Astrocyte of the hippocampus (primary cell): ENCODE measurements at regions not wholly inside any gene's neighbourhood (a gene's known extent, or its start where the extent isn't known, plus 50 kb on each side); places are given as distances from the start of the nearest gene placed in this dataset.
A peak's percentile ranks its signal among the peaks of the same experiment; 100 is the strongest.
"Not testable (repeated sequence)": the region's sequence is repeated elsewhere in the genome, so short reads cannot be mapped to it uniquely, and the experiment has no call there.

Experiments used
- DNase-seq: peaks from one replicate; pipeline ENCODE4 v3.0.0; 2011; ENCODE audit warnings: low read depth, low spot score

GRCh38 chr1:200496937-200497336, 87.1 kb upstream of the ZNF281 start:
- DNase-seq, result no peak

- DNase-seq, result no peak
These were observed 86.1 kb upstream of the ZNF281 start for GRCh38 chr1:200495901-200496300.

DNA sequence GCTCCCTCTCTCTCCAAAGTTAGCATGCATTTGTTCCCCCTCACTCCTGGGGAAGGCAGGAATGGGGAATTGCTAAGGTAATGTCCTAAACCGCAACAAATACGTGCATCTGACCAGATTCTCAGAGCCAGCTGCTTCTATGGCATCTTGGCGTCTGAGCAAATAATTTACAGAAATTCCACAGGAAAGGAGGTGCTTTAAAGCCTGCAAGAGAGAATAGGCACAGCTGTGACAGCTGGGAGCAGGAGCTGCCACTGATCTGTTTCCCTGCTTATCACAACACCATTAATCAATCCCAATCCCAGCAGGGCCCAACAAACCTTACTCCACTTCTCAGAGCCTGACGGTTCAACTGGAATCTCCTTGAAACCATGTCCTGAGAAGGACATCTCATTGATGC, 83.5 kb upstream of the ZNF281 start:
- no peak for DNase-seq

GRCh38 chr1:200491103-200491502, 81.3 kb upstream of the ZNF281 start:
- DNase-seq, result no peak

DNA sequence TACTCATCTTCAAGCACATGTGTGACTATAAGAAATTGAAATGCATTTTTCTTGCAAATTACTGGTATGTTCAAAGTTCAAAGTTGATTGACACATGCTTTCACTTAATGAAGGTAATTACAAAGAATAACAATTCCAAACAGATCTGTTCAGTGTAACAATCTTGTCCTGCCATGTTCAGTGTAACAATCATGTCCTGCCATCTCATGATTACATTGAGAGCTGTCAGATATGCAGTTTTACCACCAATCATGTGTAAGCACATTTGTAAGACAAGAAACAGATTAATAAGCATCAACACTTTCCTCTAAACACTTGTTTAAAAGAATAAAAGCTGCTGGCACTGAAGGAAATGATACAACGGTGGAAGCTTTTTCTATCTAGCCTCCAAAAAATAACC, 80.3 kb upstream of the ZNF281 start:
- DNase-seq, result no peak

DNA sequence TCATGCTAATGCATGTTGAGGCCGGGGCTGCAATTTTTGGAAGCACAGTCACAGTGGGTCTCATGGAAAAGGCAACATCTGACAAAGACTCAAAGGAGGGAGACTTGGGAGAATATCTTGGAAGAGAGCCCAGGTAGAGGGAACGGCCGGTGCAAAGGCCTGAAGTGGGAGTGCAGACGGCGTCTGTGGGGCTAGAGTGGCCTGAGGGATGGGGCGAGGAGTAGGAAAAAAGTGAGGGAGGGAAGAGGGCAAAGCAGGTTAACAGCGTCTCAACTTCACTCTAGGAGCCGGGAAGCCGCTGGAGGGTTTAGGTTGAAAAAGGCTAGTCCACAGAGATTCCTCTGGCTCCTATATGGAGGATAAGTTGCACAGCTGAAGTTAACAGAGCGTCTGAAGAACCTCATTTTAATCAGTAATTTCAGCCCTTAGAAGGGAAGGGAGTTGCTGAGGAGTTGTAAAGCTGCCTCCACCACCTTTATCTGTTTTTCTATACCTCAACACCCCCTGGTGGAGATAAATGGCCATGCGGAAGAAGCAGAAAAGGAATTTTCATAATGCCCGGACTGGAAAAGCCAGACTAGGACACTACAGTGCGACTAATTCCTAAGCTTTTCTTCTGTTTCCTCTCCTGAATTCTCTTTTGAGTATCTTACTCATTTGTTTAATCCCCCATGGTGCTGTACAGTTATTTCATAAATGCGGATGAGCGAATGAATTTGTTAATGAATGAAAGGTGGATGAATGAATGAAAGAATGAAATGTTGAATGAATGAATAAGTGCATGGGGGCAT, 78.7 kb upstream of the ZNF281 start:
- DNase-seq, result peak; percentile 86

- no peak for DNase-seq
These were observed 77.8 kb upstream of the ZNF281 start for GRCh38 chr1:200487650-200488049.

- DNase-seq, result no peak
These were observed 76.8 kb upstream of the ZNF281 start for GRCh38 chr1:200486634-200487033.

DNA sequence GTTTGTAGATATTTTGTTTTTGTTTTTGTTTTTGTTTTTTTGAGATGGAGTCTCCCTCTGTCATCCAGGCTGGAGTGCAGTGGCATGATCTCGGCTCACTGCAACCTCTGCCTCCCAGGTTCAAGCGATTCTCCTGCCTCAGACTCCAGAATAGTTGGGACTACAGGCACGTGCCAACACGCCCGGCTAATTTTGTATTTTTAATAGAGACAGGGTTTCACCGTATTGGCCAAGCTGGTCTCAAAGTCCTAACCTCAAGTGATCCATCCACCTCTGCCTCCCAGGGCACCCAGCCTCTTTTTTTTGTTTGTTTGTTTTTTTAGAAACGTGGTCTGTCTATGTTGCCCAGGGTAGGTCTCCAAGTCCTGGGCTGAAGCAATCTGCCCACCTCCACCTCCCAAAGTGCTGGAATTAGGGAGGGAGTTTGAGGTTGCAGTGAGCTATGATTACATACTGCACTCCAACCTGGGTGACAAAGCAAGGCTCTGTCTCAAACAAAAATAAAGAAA, 74.7 kb upstream of the ZNF281 start:
- DNase-seq, result not testable (repeated sequence)

DNA sequence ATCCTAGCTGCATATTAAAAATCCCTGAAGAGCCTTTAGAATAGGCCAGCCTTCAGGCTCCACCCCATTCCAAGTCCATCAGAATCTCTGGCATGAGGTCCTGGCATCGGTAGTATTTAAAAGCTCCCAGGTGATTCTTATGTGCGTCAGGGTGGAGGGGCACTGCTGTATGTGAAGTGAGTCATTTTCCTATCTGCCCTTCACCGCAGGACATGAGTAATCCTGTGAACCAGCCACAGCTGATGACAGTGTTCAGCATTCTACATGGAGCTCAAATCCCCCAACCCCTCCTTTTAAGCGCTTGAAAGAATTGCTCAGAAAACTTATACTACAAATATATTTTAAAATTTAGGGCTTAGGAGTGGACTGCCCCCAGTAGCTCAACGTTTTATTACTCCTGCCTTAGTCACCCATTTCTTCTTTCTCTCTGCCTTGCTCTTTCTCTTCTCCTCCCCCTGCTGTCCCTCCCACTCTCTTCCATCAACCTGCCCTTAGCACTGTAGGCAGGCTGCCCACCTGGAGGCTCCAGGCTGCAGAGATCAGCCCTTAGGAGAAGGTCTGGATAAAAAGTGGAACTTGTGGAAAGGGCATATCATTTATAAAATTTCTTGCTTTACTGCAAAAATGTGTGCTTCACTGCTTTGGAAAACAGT, 73.8 kb upstream of the ZNF281 start:
- DNase-seq, result peak; percentile 97

GRCh38 chr1:200480964-200481363, 71.1 kb upstream of the ZNF281 start:
- no peak for DNase-seq

- peak; percentile 12 for DNase-seq
These were observed 70.0 kb upstream of the ZNF281 start for GRCh38 chr1:200479816-200480215.

- no peak for DNase-seq
These were observed 69.2 kb upstream of the ZNF281 start for GRCh38 chr1:200478945-200479558.

- DNase-seq, result no peak
These were observed 68.4 kb upstream of the ZNF281 start for GRCh38 chr1:200478239-200478623.

DNA sequence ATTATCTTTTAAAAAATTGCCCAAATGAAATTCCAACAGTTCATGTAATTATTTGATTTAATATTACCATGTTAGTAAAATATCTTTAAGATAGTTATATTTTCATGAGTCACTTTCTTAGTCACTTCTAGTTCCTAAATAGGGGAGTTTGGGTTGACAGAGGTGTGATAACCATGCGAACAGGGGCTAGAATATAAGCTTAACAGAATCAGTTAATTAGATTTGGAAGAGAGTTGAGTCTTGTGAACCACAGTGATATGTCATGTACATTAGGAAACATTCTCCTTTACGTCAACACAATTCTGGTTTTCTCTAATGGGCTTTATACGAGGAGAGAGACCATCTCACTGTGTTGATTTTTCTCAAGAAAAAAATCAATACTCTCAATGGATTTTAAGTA, 64.8 kb upstream of the ZNF281 start:
- no peak for DNase-seq

DNA sequence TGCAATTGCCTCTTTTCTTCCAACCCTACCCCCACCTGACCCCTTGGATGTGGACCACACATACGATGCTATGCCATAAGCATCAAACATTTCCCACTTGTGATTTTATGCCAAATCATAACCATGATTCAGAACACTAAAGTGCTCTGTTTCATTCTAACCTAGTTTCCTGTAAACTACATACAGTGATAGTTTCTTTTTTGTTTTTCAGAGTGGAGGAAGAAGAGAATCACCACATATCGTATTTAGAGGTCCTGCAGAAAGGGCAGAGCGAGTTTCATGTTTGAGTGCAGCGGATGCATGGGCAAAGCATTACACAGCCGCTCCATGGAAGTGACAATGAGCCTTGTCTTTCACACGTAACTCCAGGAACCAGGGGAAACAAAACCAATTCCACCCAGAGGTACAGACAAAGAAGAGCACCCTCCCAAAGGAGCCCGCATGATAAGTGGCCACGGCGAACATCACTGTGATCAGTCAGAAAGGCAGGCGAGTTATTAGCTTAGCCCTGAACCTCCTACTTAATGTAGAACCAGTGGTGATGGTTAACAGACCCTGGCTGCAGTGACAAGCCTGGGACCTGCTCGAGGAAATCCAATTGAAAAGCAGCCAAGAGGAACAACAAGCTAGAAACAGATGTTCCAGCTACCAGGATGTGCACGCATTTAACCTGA, 64.0 kb upstream of the ZNF281 start:
- no peak for DNase-seq

- no peak for DNase-seq
These were observed 61.9 kb upstream of the ZNF281 start for GRCh38 chr1:200471739-200472138.

DNA sequence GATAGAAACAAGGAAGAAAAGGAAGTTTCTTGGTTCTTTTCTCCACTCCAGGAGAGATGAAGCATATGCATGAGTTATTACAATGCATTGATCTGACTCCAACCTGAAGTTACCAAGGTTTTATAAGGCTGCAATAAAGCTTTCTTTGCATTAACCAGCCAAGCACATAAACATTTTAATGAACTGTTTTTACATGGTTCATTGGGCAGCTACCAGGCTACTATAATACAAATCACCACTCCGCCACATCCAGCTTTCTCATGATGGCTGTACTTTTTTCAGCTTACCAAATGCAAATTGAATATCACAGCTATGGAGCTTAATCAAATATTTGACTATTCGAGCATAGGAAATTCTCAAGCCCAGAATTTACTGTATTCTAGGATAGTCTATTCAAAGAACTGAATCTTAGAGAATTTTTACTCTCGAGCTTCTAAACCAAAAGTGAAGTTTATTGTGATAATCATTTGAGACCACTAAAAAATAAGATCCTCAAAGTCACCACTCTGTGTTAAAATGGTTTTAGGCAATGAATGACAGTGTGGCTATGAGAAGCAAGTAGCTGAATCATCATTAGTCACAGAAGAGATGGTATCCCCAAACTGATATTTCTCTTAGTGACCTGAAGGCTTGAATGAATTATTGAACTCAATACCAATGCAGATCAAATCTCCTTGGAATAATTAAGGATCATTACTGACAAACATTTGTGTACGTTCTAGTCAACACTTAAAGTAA, 58.6 kb upstream of the ZNF281 start:
- DNase-seq, result no peak

- no peak for DNase-seq
These were observed 55.1 kb upstream of the ZNF281 start for GRCh38 chr1:200464784-200465400.
